Peyer's patch (tissue), 4 donors: ENCODE measurements at regions not wholly inside any gene's neighbourhood (a gene's known extent, or its start where the extent isn't known, plus 50 kb on each side); places are given as distances from the start of the nearest gene placed in this dataset.

Experiments
- DNase-seq, 3 donors: peaks; one replicate each; pipeline ENCODE4 v3.0.0-alpha.2; 2017 to 2019
- H3K27ac ChIP-seq, 4 donors: fragments of 200-600 bp; sonication (generic); one replicate each; pipeline ENCODE4 v1.5.1; 2016 to 2019
- H3K27me3 ChIP-seq, 2 donors: fragments of 200-600 bp; sonication (generic); one replicate each; pipeline ENCODE4 v1.5.1; 2019
- H3K36me3 ChIP-seq, 3 donors: fragments of 200-600 bp; sonication (generic); one replicate each; pipeline ENCODE4 v1.5.1; 2016 to 2019
- H3K4me1 ChIP-seq, 4 donors: fragments of 200-600 bp; sonication (generic); one replicate each; pipeline ENCODE4 v1.5.1; 2016 to 2019
- H3K4me3 ChIP-seq, 4 donors: fragments of 200-600 bp; sonication (generic); 1 replicate in 3 of 4; 2 replicates in 1 of 4; pipeline ENCODE4 v1.5.1; 2016 to 2019; ENCODE audit warnings: mild to moderate bottlenecking in 1 of 4
- H3K9me3 ChIP-seq, 4 donors: fragments of 200-600 bp; sonication (generic); one replicate each; pipeline ENCODE4 v1.5.1; 2016 to 2019; ENCODE audit warnings: mild to moderate bottlenecking in 1 of 4
- CTCF ChIP-seq, 6 experiments: fragments of 450-650 bp in 4 of 6; fragments of 200-600 bp in 2 of 6; sonication (generic) in 1 of 6; IDR thresholded peaks; one replicate each; pipeline ENCODE4 v1.5.1; 2017 to 2019; ENCODE audit warnings: antibody characterized with exemption in 6 of 6, mild to moderate bottlenecking in 3 of 6, moderate library complexity in 1 of 6
- POLR2A ChIP-seq, 2 donors: fragments of 450-650 bp; IDR thresholded peaks; one replicate each; pipeline ENCODE4 v1.5.1; 2017; ENCODE audit warnings: antibody characterized with exemption in 2 of 2, mild to moderate bottlenecking in 2 of 2, moderate library complexity in 2 of 2

GRCh38 chr4:43242606-43243005 is 350.1 kb downstream of the GRXCR1 start:
- H3K36me3 ChIP-seq, result no peaks in the 10 kb centered on the region
- H3K4me3 ChIP-seq, result no peak overlapping the region
- peaks cover 0 to 3% (median 0%) of the 10 kb centered on the region in 4 donors for H3K9me3 ChIP-seq
- no peaks in the 10 kb centered on the region for H3K27me3 ChIP-seq
- TF ChIP-seq CTCF (IDR thresholded peaks at IDR 0.05), result no peak
- no peak for TF ChIP-seq POLR2A (IDR thresholded peaks at IDR 0.05)
- no peak for DNase-seq
- H3K4me1 ChIP-seq, result no peaks in the 10 kb centered on the region
- no peak overlapping the region for H3K27ac ChIP-seq

DNA sequence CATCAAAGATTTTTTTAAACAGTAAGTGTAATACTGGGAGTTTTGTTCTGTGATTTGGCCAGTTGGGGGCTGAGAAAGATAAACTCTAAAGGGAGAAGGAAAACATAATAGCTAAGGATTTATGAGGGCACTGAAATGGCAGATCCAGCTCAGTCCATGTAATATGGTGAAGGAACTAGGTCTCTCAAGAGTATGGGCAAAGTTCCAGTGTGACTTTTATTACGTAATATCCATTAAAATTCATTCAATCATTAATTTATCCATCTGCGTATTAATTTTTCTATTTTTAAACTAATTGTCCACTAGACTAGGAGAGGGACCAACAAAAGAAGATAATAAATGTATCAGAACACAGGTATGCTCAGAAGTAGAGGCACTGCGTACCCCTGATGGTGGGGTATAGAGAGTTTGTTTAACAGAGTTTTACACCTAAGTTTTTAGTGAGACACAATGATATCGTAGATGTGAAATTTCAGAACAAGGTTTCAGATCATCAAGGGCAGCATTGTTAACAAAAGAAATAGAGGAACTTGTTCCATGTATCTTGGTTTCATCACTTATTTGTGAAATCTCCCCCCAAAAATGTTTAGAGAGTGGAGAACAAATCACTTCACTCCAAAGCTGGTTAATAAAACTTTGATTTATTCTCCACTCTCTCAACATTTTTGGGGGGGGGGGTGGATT is 351.1 kb downstream of the GRXCR1 start:
- Histone ChIP-seq H3K36me3 (no peaks in the 10 kb centered on the region), H3K27ac (no peak overlapping the region), H3K4me1 (no peaks in the 10 kb centered on the region), H3K9me3 (peaks cover 0 to 3% (median 0%) of the 10 kb centered on the region in 4 donors), H3K27me3 (no peaks in the 10 kb centered on the region), H3K4me3 (no peak overlapping the region)
- DNase-seq, result no peak
- no peak for TF ChIP-seq CTCF (IDR thresholded peaks at IDR 0.05)
- TF ChIP-seq POLR2A (IDR thresholded peaks at IDR 0.05), result no peak

DNA sequence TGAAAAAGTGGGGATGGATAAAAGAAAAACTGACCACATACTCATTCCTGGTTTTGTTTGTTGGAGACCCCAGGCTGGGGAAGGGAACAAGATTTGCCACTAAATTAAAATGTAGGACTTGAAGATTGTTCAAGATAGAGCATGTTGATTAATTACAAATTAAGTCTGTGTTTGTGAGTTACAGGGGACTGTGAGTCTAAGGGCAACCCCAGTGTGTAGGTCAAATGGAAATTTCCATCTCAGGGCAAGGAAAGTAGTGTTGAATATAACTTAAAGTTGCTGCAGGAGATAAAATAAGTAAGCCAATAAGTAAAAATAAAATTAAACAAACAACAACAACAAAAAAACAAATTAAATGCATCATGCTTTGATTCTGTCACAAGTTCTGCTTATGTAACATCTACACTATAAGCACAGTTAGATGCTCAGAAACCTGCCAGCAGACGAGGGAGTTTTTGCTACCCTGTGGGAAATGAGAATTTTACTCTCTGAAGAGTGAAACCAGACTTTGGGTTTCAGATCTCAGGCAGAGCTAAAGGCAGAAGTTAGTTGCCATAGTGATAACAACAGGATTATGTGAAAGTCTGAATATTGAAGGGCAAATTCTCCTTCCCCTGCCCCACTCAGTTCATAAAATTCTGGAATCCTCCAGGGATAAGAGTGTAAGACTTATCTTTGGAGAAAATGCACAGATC is 352.3 kb downstream of the GRXCR1 start:
- no peaks in the 10 kb centered on the region for H3K27me3 ChIP-seq
- H3K4me1 ChIP-seq, result no peaks in the 10 kb centered on the region
- no peaks in the 10 kb centered on the region for H3K36me3 ChIP-seq
- no peak overlapping the region for H3K27ac ChIP-seq
- no peak overlapping the region for H3K4me3 ChIP-seq
- peaks cover 0 to 3% (median 0%) of the 10 kb centered on the region in 4 donors for H3K9me3 ChIP-seq
- TF ChIP-seq CTCF (IDR thresholded peaks at IDR 0.05) (no peak), POLR2A (IDR thresholded peaks at IDR 0.05) (no peak)
- no peak for DNase-seq

DNA sequence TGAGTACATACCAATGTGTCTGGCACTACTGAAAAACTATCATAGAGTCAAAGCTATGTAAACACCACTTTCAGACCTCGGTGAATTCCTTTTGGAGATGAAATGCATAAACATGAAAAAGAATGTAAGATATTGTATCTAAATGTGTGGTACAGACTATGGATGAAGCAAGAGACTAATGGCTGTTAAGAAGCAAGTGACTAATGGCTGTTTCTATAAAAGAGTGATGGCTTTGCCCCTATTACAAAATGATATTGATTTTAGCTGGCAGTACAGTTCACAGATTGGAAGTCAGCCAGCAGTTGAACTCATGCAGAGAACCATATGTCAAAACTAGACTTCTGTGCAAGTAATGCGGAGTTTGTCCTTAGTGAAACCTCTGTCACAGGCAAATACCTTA is 359.3 kb downstream of the GRXCR1 start:
- DNase-seq, result no peak

DNA sequence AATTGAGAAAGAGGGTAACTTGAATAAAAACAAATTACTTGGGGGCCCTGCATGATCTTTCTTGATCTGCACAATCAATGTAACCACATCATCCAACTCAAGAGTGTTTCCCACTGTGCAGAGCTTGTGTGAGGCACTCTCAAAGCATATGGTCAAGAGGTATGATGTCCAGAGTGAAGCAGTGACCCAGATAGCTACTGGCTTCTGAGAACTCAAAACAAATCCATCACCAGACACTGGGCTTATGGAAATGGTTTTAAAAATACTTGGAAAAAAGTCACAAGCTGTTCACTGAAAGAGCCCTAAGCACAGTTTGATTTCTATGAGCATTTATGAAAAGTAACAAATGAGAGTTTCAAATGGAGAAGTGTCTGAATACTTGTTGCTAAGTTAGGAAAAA is 361.0 kb downstream of the GRXCR1 start:
- no peak overlapping the region for H3K27ac ChIP-seq
- H3K36me3 ChIP-seq, result no peaks in the 10 kb centered on the region
- no peak overlapping the region for H3K4me3 ChIP-seq
- no peaks in the 10 kb centered on the region for H3K9me3 ChIP-seq
- no peak for TF ChIP-seq POLR2A (IDR thresholded peaks at IDR 0.05)
- no peak for TF ChIP-seq CTCF (IDR thresholded peaks at IDR 0.05)
- H3K27me3 ChIP-seq, result no peaks in the 10 kb centered on the region
- H3K4me1 ChIP-seq, result no peaks in the 10 kb centered on the region
- no peak for DNase-seq

More for the DNA sequence above, 359.3 kb downstream of the GRXCR1 start:
- Histone ChIP-seq H3K9me3 (no peaks in the 10 kb centered on the region), H3K36me3 (no peaks in the 10 kb centered on the region), H3K4me1 (no peaks in the 10 kb centered on the region), H3K4me3 (no peak overlapping the region), H3K27me3 (no peaks in the 10 kb centered on the region), H3K27ac (no peak overlapping the region)
- no peak for TF ChIP-seq POLR2A (IDR thresholded peaks at IDR 0.05)
- TF ChIP-seq CTCF (IDR thresholded peaks at IDR 0.05), result no peak
